GM12872 (cell line): ENCODE measurements at regions not wholly inside any gene's neighbourhood (a gene's known extent, or its start where the extent isn't known, plus 50 kb on each side); places are given as distances from the start of the nearest gene placed in this dataset.

ENCODE experiments used
- TF ChIP-seq, protein P1 (sequence below): IDR thresholded peaks from 3 replicates; pipeline ENCODE4 v1.5.1; 2011; ENCODE audit warnings: low read depth, mild to moderate bottlenecking, low read length, moderate library complexity; ENCODE audit not compliant: insufficient read depth

GRCh38 chr9:81268048-81268447, 421.3 kb downstream of the TLE1 start:
- TF ChIP-seq, protein P1, sequence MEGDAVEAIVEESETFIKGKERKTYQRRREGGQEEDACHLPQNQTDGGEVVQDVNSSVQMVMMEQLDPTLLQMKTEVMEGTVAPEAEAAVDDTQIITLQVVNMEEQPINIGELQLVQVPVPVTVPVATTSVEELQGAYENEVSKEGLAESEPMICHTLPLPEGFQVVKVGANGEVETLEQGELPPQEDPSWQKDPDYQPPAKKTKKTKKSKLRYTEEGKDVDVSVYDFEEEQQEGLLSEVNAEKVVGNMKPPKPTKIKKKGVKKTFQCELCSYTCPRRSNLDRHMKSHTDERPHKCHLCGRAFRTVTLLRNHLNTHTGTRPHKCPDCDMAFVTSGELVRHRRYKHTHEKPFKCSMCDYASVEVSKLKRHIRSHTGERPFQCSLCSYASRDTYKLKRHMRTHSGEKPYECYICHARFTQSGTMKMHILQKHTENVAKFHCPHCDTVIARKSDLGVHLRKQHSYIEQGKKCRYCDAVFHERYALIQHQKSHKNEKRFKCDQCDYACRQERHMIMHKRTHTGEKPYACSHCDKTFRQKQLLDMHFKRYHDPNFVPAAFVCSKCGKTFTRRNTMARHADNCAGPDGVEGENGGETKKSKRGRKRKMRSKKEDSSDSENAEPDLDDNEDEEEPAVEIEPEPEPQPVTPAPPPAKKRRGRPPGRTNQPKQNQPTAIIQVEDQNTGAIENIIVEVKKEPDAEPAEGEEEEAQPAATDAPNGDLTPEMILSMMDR: no peak

- TF ChIP-seq, protein P1: no peak
Observed at GRCh38 chr9:81266674-81267073, 422.7 kb downstream of the TLE1 start.

GRCh38 chr9:81266086-81266485, 423.3 kb downstream of the TLE1 start:
- TF ChIP-seq, protein P1: no peak

DNA sequence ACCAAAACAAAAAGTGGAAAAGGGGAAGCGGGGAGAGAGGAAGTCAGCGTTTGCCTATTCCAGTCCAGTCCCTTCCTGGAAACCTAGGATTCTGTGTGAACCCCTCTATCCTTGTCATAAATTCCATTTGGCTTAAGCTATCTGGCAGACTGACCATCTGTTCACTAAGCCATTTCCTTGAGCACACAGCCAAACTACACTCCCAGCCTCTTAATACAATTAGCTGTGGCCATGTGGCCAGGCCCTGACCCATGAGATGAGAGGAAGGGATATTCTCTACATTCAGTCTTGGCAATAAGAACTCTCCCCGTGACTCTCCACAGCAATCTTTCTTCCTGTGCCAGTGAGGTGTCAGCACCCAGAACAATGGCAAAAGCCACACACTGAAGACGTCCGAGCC, 424.8 kb downstream of the TLE1 start:
- TF ChIP-seq, protein P1: no peak

GRCh38 chr9:81259896-81260295, 429.5 kb downstream of the TLE1 start:
- TF ChIP-seq, protein P1: no peak

DNA sequence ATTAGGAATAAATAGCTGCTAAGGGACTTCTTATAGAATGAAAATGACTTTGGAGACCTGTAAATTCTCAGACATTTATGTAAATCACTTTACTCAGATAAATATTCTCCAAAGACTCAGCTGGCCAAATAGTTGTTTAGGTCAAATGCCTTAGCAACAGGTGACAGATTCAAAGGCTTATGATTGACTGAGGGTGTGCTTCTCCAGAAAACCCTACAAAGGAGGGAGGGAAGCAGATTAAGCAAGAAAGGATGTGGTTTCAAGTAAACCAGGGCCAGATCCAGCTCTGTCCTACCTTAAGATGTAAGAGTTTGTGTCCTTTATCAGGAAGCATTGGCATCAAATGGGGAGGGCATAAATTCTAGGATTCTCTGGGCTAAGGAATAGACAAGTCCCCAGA, 433.0 kb downstream of the TLE1 start:
- TF ChIP-seq, protein P1: no peak

- TF ChIP-seq, protein P1: no peak
Observed at GRCh38 chr9:81250606-81251005, 438.7 kb downstream of the TLE1 start.

GRCh38 chr9:81250041-81250440, 439.3 kb downstream of the TLE1 start:
- TF ChIP-seq, protein P1: no peak
